HUDEP-2 (cell line): ENCODE measurements at regions not wholly inside any gene's neighbourhood (a gene's known extent, or its start where the extent isn't known, plus 50 kb on each side); places are given as distances from the start of the nearest gene placed in this dataset.

ENCODE experiments used
- DNase-seq, 76 experiments: peaks; one replicate each; lab custom pipeline; 2025; ENCODE audit not compliant: unreplicated experiment in 76 of 76; lab: John Stamatoyannopoulos, UW

GRCh38 chr10:36506261-36506660 lies 619.1 kb upstream of the ANKRD30A start:
- DNase-seq: no peak

- DNase-seq: no peak
These were observed 620.6 kb upstream of the ANKRD30A start for GRCh38 chr10:36504758-36505157.

GRCh38 chr10:36500266-36500665 lies 625.1 kb upstream of the ANKRD30A start:
- no peak for DNase-seq

GRCh38 chr10:36499693-36500092 lies 625.7 kb upstream of the ANKRD30A start:
- DNase-seq: no peak

GRCh38 chr10:36496758-36497157 lies 628.6 kb upstream of the ANKRD30A start:
- DNase-seq: no peak

- DNase-seq: no peak
These were observed 631.0 kb upstream of the ANKRD30A start for GRCh38 chr10:36494371-36494770.

GRCh38 chr10:36493516-36493880 lies 631.9 kb upstream of the ANKRD30A start:
- DNase-seq: no peak

- no peak for DNase-seq
These were observed 632.5 kb upstream of the ANKRD30A start for GRCh38 chr10:36492590-36493515.

- no peak for DNase-seq
These were observed 633.5 kb upstream of the ANKRD30A start for GRCh38 chr10:36491926-36492325.

GRCh38 chr10:36489611-36490228 lies 635.7 kb upstream of the ANKRD30A start:
- no peak for DNase-seq

- DNase-seq: no peak
These were observed 636.2 kb upstream of the ANKRD30A start for GRCh38 chr10:36489181-36489580.

- no peak for DNase-seq
These were observed 636.8 kb upstream of the ANKRD30A start for GRCh38 chr10:36488579-36488978.

- no peak for DNase-seq
These were observed 646.3 kb upstream of the ANKRD30A start for GRCh38 chr10:36479073-36479472.

- no peak for DNase-seq
These were observed 649.0 kb upstream of the ANKRD30A start for GRCh38 chr10:36476399-36476798.

GRCh38 chr10:36475746-36476145 lies 649.7 kb upstream of the ANKRD30A start:
- no peak for DNase-seq

- DNase-seq: no peak
These were observed 650.9 kb upstream of the ANKRD30A start for GRCh38 chr10:36474456-36474855.

GRCh38 chr10:36473122-36473521 lies 652.3 kb upstream of the ANKRD30A start:
- no peak for DNase-seq

- DNase-seq: no peak
These were observed 655.8 kb upstream of the ANKRD30A start for GRCh38 chr10:36469585-36469984.

- DNase-seq: no peak
These were observed 656.8 kb upstream of the ANKRD30A start for GRCh38 chr10:36468620-36469019.

- DNase-seq: no peak
These were observed 659.6 kb upstream of the ANKRD30A start for GRCh38 chr10:36465604-36466379.

- no peak for DNase-seq
These were observed 661.1 kb upstream of the ANKRD30A start for GRCh38 chr10:36464291-36464690.
